ENCODE measurements at regions not wholly inside any gene's neighbourhood (a gene's known extent, or its start where the extent isn't known, plus 50 kb on each side); places are given as distances from the start of the nearest gene placed in this dataset.

DNA sequence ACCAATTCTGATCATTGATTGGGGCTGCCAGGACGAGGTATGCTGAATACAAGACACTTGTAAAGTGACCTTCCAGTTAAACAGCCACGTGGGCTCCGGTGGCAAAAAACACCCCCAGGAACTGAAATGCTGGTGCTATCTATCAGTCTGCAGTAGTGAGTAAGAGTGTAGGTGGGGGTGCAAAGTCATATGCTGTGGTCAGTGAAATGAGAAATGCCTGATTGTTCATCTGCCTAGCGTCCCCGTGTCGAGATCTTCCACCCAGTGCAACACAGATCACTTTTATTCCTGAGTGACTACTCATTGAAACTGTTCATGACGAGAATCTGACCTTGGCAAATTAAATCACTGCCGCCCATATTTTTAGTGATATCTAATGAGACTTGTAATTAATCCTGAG lies 806.5 kb upstream of the GOT2 start:
- Histone ChIP-seq H3K27ac (no peak overlapping the region), H3K9me3 (peaks cover 9% of the 10 kb centered on the region; the same call in 1 of the 3 replicates), H3K4me2 (no peak overlapping the region), H3K4me1 (no peaks in the 10 kb centered on the region), H3K4me3 (no peak overlapping the region)
- no peak for ATAC-seq
- TF ChIP-seq FOSL2 (IDR thresholded peaks at IDR 0.05) = no peak
- TF ChIP-seq FOSL2 (CRISPR knock-in tag; IDR thresholded peaks at IDR 0.05) = no peak
- TF ChIP-seq SREBF2 (IDR thresholded peaks at IDR 0.05) = no peak
- TF ChIP-seq MAX (IDR thresholded peaks at IDR 0.05) = no peak
- TF ChIP-seq ZNF302 (CRISPR knock-in tag; IDR thresholded peaks at IDR 0.05) = no peak
- no peak for TF ChIP-seq HOXA7 (CRISPR knock-in tag; IDR thresholded peaks at IDR 0.05)
- no peak for TF ChIP-seq ESRRA (IDR thresholded peaks at IDR 0.05; ENCODE audit: borderline replicate concordance, low read length)
- TF ChIP-seq BHLHE40 (IDR thresholded peaks at IDR 0.05; ENCODE audit: low read depth, low read length) = no peak
- TF ChIP-seq ZC3H11A (IDR thresholded peaks at IDR 0.05) = no peak
- TF ChIP-seq HOXB13 (CRISPR knock-in tag; IDR thresholded peaks at IDR 0.05; ENCODE audit: low read depth) = no peak
- TF ChIP-seq FOXS1 (CRISPR knock-in tag; IDR thresholded peaks at IDR 0.05) = no peak
- TF ChIP-seq EP300 (IDR thresholded peaks at IDR 0.05) = no peak
- TF ChIP-seq BCL3 (IDR thresholded peaks at IDR 0.05) = no peak
- no peak for TF ChIP-seq HMGXB4 (CRISPR knock-in tag; IDR thresholded peaks at IDR 0.05; ENCODE audit: borderline replicate concordance)
- TF ChIP-seq SMC3 (IDR thresholded peaks at IDR 0.05) = no peak
- no peak for TF ChIP-seq RNF2 (IDR thresholded peaks at IDR 0.05; ENCODE audit: borderline replicate concordance, low read depth)
- no peak for TF ChIP-seq POLR2AphosphoS2 (conservative IDR thresholded peaks at IDR 0.05; ENCODE audit: low read length)
- no peak for TF ChIP-seq ZSCAN20 (CRISPR knock-in tag; IDR thresholded peaks at IDR 0.05)
- no peak for TF ChIP-seq HEYL (CRISPR knock-in tag; IDR thresholded peaks at IDR 0.05)
- TF ChIP-seq GATA3 (IDR thresholded peaks at IDR 0.05; ENCODE audit: borderline replicate concordance) = no peak
- TF ChIP-seq KDM5A (IDR thresholded peaks at IDR 0.05) = no peak
- ChIA-PET POLR2A (no interaction called here), CTCF (interaction anchor here (0.7 kb wide), 1 partner anchor 25 kb away, joined by 4 read pairs; no protein-coding TSS in a partner anchor)
- FAIRE-seq = no peak
- 70% methylated on average over 8 of the region's 8 CpGs for WGBS (ENCODE audit: missing lambda C conversion rate)
- DNase-seq (ENCODE audit: low read depth in 1 of 2, low spot score in 1 of 2) = no peak

DNA sequence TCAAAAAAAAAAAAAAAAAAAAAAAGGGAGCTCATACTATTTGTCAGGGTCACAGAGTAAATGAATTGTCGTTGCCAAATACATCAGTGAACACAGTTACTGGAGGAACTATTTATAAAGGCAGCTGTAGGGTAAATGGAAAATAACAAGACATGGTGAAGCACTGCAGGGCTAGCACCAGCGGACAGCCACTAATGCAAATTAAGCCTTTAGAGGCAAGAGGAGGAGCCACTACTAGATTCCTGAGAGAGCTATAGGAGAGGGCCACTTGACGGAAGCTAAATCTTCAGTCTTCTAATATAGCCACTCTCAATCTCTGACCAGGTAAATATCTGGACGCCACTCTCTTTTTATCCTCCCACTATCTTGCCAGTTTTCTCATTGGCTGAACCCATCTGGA lies 801.2 kb upstream of the GOT2 start:
- no peak for TF ChIP-seq HES2 (IDR thresholded peaks at IDR 0.05)
- TF ChIP-seq FOSB (CRISPR knock-in tag; IDR thresholded peaks at IDR 0.05) = no peak
- no peak for TF ChIP-seq GATA3 (IDR thresholded peaks at IDR 0.05; ENCODE audit: borderline replicate concordance)
- no peak for TF ChIP-seq SREBF2 (IDR thresholded peaks at IDR 0.05)
- TF ChIP-seq EP300 (IDR thresholded peaks at IDR 0.05) = no peak
- no peak for TF ChIP-seq PHF8 (IDR thresholded peaks at IDR 0.05; ENCODE audit: borderline replicate concordance, low read depth)
- TF ChIP-seq ZFP36 (IDR thresholded peaks at IDR 0.05; ENCODE audit: borderline replicate concordance, partially characterized antibody) = no peak
- no peak for TF ChIP-seq POLR2AphosphoS2 (conservative IDR thresholded peaks at IDR 0.05; ENCODE audit: low read length)
- no peak for TF ChIP-seq FOSL2 (IDR thresholded peaks at IDR 0.05)
- TF ChIP-seq FOSL2 (CRISPR knock-in tag; IDR thresholded peaks at IDR 0.05) = no peak
- TF ChIP-seq MAZ (IDR thresholded peaks at IDR 0.05; ENCODE audit: borderline replicate concordance, low read depth, low read length) = no peak
- TF ChIP-seq RARB (CRISPR knock-in tag; IDR thresholded peaks at IDR 0.05) = no peak
- no peak for TF ChIP-seq MYC (IDR thresholded peaks at IDR 0.05; ENCODE audit: borderline replicate concordance, low read length)
- no peak for TF ChIP-seq RCOR1 (IDR thresholded peaks at IDR 0.05; ENCODE audit: low read depth, low read length)
- TF ChIP-seq, protein P1, sequence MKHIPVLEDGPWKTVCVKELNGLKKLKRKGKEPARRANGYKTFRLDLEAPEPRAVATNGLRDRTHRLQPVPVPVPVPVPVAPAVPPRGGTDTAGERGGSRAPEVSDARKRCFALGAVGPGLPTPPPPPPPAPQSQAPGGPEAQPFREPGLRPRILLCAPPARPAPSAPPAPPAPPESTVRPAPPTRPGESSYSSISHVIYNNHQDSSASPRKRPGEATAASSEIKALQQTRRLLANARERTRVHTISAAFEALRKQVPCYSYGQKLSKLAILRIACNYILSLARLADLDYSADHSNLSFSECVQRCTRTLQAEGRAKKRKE (CRISPR knock-in tag; IDR thresholded peaks at IDR 0.05; ENCODE audit: low read depth) = no peak
- TF ChIP-seq HOXB13 (CRISPR knock-in tag; IDR thresholded peaks at IDR 0.05; ENCODE audit: low read depth) = no peak
- WGBS (ENCODE audit: missing lambda C conversion rate) = 74% methylated on average over 4 of the region's 4 CpGs
- FAIRE-seq = no peak
- ChIA-PET CTCF (interaction anchor here (1.5 kb wide), 1 partner anchor 11 kb away, joined by 5 read pairs; no protein-coding TSS in a partner anchor), POLR2A (no interaction called here)
- Histone ChIP-seq H3K4me1 (no peaks in the 10 kb centered on the region), H3K27ac (no peak overlapping the region), H3K4me3 (no peak overlapping the region), H3K4me2 (no peak overlapping the region), H3K9me3 (peaks cover 9% of the 10 kb centered on the region; the same call in 1 of the 3 replicates)
- no peak for ATAC-seq
- no peak for DNase-seq (ENCODE audit: low read depth in 1 of 2, low spot score in 1 of 2)
